H1 (cell line): ENCODE measurements at regions not wholly inside any gene's neighbourhood (a gene's known extent, or its start where the extent isn't known, plus 50 kb on each side); places are given as distances from the start of the nearest gene placed in this dataset.

Experiments
- CTCF ChIA-PET: fragments of 300-600 bp; sonication (Branson Sonifier 250); formaldehyde crosslinking; loops from one replicate; lab custom pipeline; 2021; ENCODE audit not compliant: partially characterized antibody; lab: Charles Lee
- POLR2A ChIA-PET: fragments of 300-600 bp; sonication (Branson Sonifier 250); formaldehyde crosslinking; loops from one replicate; lab custom pipeline; 2021; ENCODE audit warnings: inconsistent platforms; ENCODE audit not compliant: partially characterized antibody; lab: Charles Lee
- DNase-seq, 2 experiments: peaks; one replicate each; pipeline versions ENCODE4 v3.0.0 to v3.0.0-alpha.2; 2010 to 2022; ENCODE audit warnings: low spot score in 2 of 2, low read depth in 1 of 2, mixed read lengths in 1 of 2
- FAIRE-seq: peaks from 2 replicates; lab custom pipeline; 2011; peaks lifted over from hg19 to GRCh38; lab: Jason Lieb, UNC
- H2AFZ ChIP-seq: 2 replicates; pipeline ENCODE4 v1.8.1; 2012; ENCODE audit warnings: low read length, inconsistent platforms
- H2AK5ac ChIP-seq: 2 replicates; pipeline ENCODE4 v1.6.1; 2013; ENCODE audit warnings: low read depth, low read length
- H2BK120ac ChIP-seq: replicated peaks from 2 replicates; pipeline ENCODE3; 2013; ENCODE audit warnings: low read depth, low read length, inconsistent platforms
- H2BK12ac ChIP-seq: 2 replicates; pipeline ENCODE4 v1.6.1; 2013; ENCODE audit warnings: low read depth, low read length
- H2BK15ac ChIP-seq: 2 replicates; pipeline ENCODE4 v1.6.1; 2013; ENCODE audit warnings: low read length
- H2BK20ac ChIP-seq: 2 replicates; pipeline ENCODE4 v1.6.1; 2013; ENCODE audit warnings: low read length
- H2BK5ac ChIP-seq: 2 replicates; pipeline ENCODE4 v1.6.1; 2013; ENCODE audit warnings: low read depth, low read length
- H3K14ac ChIP-seq: 2 replicates; pipeline ENCODE4 v1.6.1; 2013; ENCODE audit warnings: inconsistent platforms; ENCODE audit not compliant: insufficient read length
- H3K18ac ChIP-seq: 2 replicates; pipeline ENCODE4 v1.6.1; 2013; ENCODE audit warnings: low read length; ENCODE audit errors: extremely low read depth
- H3K23ac ChIP-seq: 2 replicates; pipeline ENCODE4 v1.6.1; 2013; ENCODE audit warnings: inconsistent platforms; ENCODE audit not compliant: insufficient read length
- H3K23me2 ChIP-seq: 2 replicates; pipeline ENCODE4 v1.6.1; 2013; ENCODE audit warnings: low read depth, low read length
- H3K27ac ChIP-seq: 2 replicates; pipeline ENCODE4 v1.6.1; 2011; ENCODE audit warnings: low read depth, low read length, inconsistent platforms
- H3K27me3 ChIP-seq, 4 experiments: replicated peaks in 1 of 4; 1 replicate in 1 of 4; 2 replicates in 3 of 4; pipeline versions ENCODE4 v1.6.1 to v1.8.1; 2011 to 2013; ENCODE audit warnings: low read length in 3 of 4, mild to moderate bottlenecking in 3 of 4, inconsistent platforms in 2 of 4, mixed read lengths in 2 of 4, moderate library complexity in 1 of 4; ENCODE audit not compliant: control insufficient read depth in 3 of 4, insufficient read depth in 3 of 4; ENCODE audit errors: extremely low read depth in 1 of 4
- H3K36me3 ChIP-seq, 4 experiments: 2 replicates each; pipeline versions ENCODE4 v1.6.1 to v1.8.1; 2011 to 2013; ENCODE audit warnings: mild to moderate bottlenecking in 4 of 4, low read length in 3 of 4, moderate library complexity in 2 of 4, control low read depth in 1 of 4, inconsistent platforms in 1 of 4; ENCODE audit not compliant: insufficient read depth in 4 of 4, control insufficient read depth in 2 of 4
- H3K4ac ChIP-seq: replicated peaks from 2 replicates; pipeline ENCODE3; 2013; ENCODE audit warnings: low read length, low read depth, mixed read lengths, inconsistent platforms; ENCODE audit not compliant: insufficient read length
- H3K4me1 ChIP-seq, 4 experiments: replicated peaks in 1 of 4; 1 replicate in 1 of 4; 2 replicates in 3 of 4; pipeline versions ENCODE4 v1.6.1 to v1.8.1; 2011 to 2013; ENCODE audit warnings: low read length in 3 of 4, inconsistent platforms in 2 of 4, mixed read lengths in 1 of 4; ENCODE audit not compliant: insufficient read depth in 4 of 4, control insufficient read depth in 3 of 4
- H3K4me2 ChIP-seq, 2 experiments: 2 replicates each; pipeline versions ENCODE4 v1.6.1 to v1.8.1; 2011 to 2013; ENCODE audit warnings: low read depth in 2 of 2, low read length in 2 of 2, control low read depth in 1 of 2, inconsistent platforms in 1 of 2, mild to moderate bottlenecking in 1 of 2; ENCODE audit not compliant: insufficient read depth in 1 of 2
- H3K4me3 ChIP-seq, 4 experiments: fragments of 200-600, 300-600 bp in 1 of 4; sonication (generic), shearing (Covaris generic), sonication (Bioruptor Twin) in 1 of 4; 2 replicates each; pipeline versions ENCODE4 v1.5.1 to v1.8.1; 2011 to 2016; ENCODE audit warnings: low read length in 4 of 4, low read depth in 3 of 4, control low read depth in 2 of 4, inconsistent platforms in 2 of 4, mild to moderate bottlenecking in 2 of 4, mixed read lengths in 1 of 4, moderate library complexity in 1 of 4; ENCODE audit not compliant: insufficient read depth in 2 of 4; ENCODE audit errors: extremely low read depth in 1 of 4
- H3K56ac ChIP-seq: replicated peaks from 2 replicates; pipeline ENCODE3; 2013; ENCODE audit warnings: low read depth, mild to moderate bottlenecking, mixed read lengths, low read length, inconsistent platforms; ENCODE audit not compliant: insufficient read length
- H3K79me1 ChIP-seq: 2 replicates; pipeline ENCODE4 v1.6.1; 2013; ENCODE audit warnings: low read depth, low read length, control low read depth
- H3K79me2 ChIP-seq, 2 experiments: 2 replicates each; pipeline versions ENCODE4 v1.6.1 to v1.8.1; 2012 to 2013; ENCODE audit warnings: low read length in 2 of 2, mild to moderate bottlenecking in 2 of 2, inconsistent platforms in 1 of 2; ENCODE audit not compliant: insufficient read depth in 2 of 2, control insufficient read depth in 1 of 2
- H3K9ac ChIP-seq, 4 experiments: replicated peaks in 1 of 4; 1 replicate in 1 of 4; 2 replicates in 3 of 4; pipeline versions ENCODE4 v1.6.1 to v1.8.1; 2011 to 2013; ENCODE audit warnings: low read depth in 3 of 4, low read length in 3 of 4, control low read depth in 2 of 4, mild to moderate bottlenecking in 2 of 4, moderate library complexity in 2 of 4, inconsistent platforms in 1 of 4; ENCODE audit errors: extremely low read depth in 1 of 4
- H3K9me3 ChIP-seq, 2 experiments: 2 replicates each; pipeline versions ENCODE4 v1.6.1 to v1.8.1; 2012 to 2013; ENCODE audit warnings: mild to moderate bottlenecking in 2 of 2, moderate library complexity in 2 of 2, control low read depth in 1 of 2, inconsistent platforms in 1 of 2, low read depth in 1 of 2, low read length in 1 of 2, mixed read lengths in 1 of 2; ENCODE audit not compliant: insufficient read depth in 2 of 2
- H4K20me1 ChIP-seq, 2 experiments: replicated peaks in 1 of 2; 2 replicates each; pipeline versions ENCODE3 to v1.8.1; 2011 to 2013; ENCODE audit warnings: inconsistent platforms in 2 of 2, low read length in 2 of 2, mild to moderate bottlenecking in 1 of 2; ENCODE audit not compliant: insufficient read depth in 2 of 2, control insufficient read depth in 1 of 2
- H4K5ac ChIP-seq: 2 replicates; pipeline ENCODE4 v1.6.1; 2013; ENCODE audit warnings: low read length, low read depth, mixed read lengths, inconsistent platforms; ENCODE audit not compliant: insufficient read length
- H4K8ac ChIP-seq: 2 replicates; pipeline ENCODE4 v1.8.0; 2013; ENCODE audit warnings: mild to moderate bottlenecking, moderate library complexity, low read length, inconsistent platforms; ENCODE audit not compliant: insufficient read depth; ENCODE audit errors: extremely low read depth
- H4K91ac ChIP-seq: replicated peaks from 2 replicates; pipeline ENCODE3; 2013; ENCODE audit warnings: low read length, mixed read lengths, inconsistent platforms; ENCODE audit not compliant: insufficient read length
- GABPA ChIP-seq: IDR thresholded peaks from 2 replicates; pipeline ENCODE4 v1.6.1; 2011; ENCODE audit warnings: mild to moderate bottlenecking, low read length, moderate library complexity, borderline replicate concordance; ENCODE audit not compliant: insufficient read depth
- PHF8 ChIP-seq: fragments of 200-600 bp; sonication (generic); conservative IDR thresholded peaks from 2 replicates; pipeline ENCODE4 v1.7.1; 2012; ENCODE audit warnings: low read depth, mild to moderate bottlenecking, inconsistent platforms, low read length, moderate library complexity
- POU5F1 ChIP-seq: IDR thresholded peaks from 2 replicates; pipeline ENCODE4 v1.6.1; 2011; ENCODE audit warnings: low read depth, mild to moderate bottlenecking, low read length, moderate library complexity
- WGBS, 2 experiments: shearing (Covaris generic) in 1 of 2; methylation state at CpG; one replicate each; pipeline versions ENCODE4 v1.1.6 to v1.1.7; 2013 to 2015; ENCODE audit warnings: low lambda C conversion rate in 2 of 2, mixed read lengths in 2 of 2, inconsistent platforms in 1 of 2, low coverage in 1 of 2, missing lambda C conversion rate in 1 of 2; ENCODE audit not compliant: insufficient replicate concordance in 2 of 2, insufficient coverage in 1 of 2, insufficient read length in 1 of 2; ENCODE audit errors: extremely low coverage in 1 of 2, missing lambda C conversion rate in 1 of 2; 5-methylcytosine and 5-hydroxymethylcytosine counted together

- no peak overlapping the region for H2BK20ac ChIP-seq
- no peak overlapping the region for H3K23ac ChIP-seq
- no peak overlapping the region for H2AK5ac ChIP-seq
- H3K27me3 ChIP-seq: no peaks in the 10 kb centered on the region
- no peaks in the 10 kb centered on the region for H3K4me1 ChIP-seq
- H3K4ac ChIP-seq: no peak overlapping the region
- H2BK12ac ChIP-seq: no peak overlapping the region
- no peak for DNase-seq
- H4K20me1 ChIP-seq: no peaks in the 10 kb centered on the region
- no peak overlapping the region for H3K27ac ChIP-seq
- no peaks in the 10 kb centered on the region for H3K9me3 ChIP-seq
- H3K4me2 ChIP-seq: no peak overlapping the region
- H3K36me3 ChIP-seq: no peaks in the 10 kb centered on the region
- H3K4me3 ChIP-seq: no peak overlapping the region
- H3K18ac ChIP-seq: no peak overlapping the region
- no peak overlapping the region for H4K5ac ChIP-seq
- H3K14ac ChIP-seq: no peak overlapping the region
- no peaks in the 10 kb centered on the region for H3K79me2 ChIP-seq
- ChIA-PET CTCF (no interaction called here), POLR2A (no interaction called here)
- WGBS, 2 experiments: 93% methylated on average over 2 of the region's 2 CpGs; no CpG with 5 or more reads in 1 of the 2 experiments
- no peaks in the 10 kb centered on the region for H3K23me2 ChIP-seq
- H4K8ac ChIP-seq: no peak overlapping the region
- FAIRE-seq: no peak
- H2BK15ac ChIP-seq: no peak overlapping the region
- no peaks in the 10 kb centered on the region for H3K79me1 ChIP-seq
- H3K9ac ChIP-seq: no peak overlapping the region
- no peak overlapping the region for H2BK120ac ChIP-seq
- peak overlapping the region; percentile 32; the same call in 1 of the 2 replicates for H2AFZ ChIP-seq
- H3K56ac ChIP-seq: no peak overlapping the region
- H4K91ac ChIP-seq: no peak overlapping the region
- no peak for TF ChIP-seq POU5F1
- TF ChIP-seq GABPA: no peak
- no peak for TF ChIP-seq PHF8
- no peak overlapping the region for H2BK5ac ChIP-seq
Measured at GRCh38 chr4:137367620-137368019, 164.7 kb downstream of the PCDH18 start.
